Dermis blood vessel endothelial cell (primary cell): ENCODE measurements at regions not wholly inside any gene's neighbourhood (a gene's known extent, or its start where the extent isn't known, plus 50 kb on each side); places are given as distances from the start of the nearest gene placed in this dataset.

ENCODE experiments used
- DNase-seq: peaks from one replicate; pipeline ENCODE4 v3.0.0; 2010

DNA sequence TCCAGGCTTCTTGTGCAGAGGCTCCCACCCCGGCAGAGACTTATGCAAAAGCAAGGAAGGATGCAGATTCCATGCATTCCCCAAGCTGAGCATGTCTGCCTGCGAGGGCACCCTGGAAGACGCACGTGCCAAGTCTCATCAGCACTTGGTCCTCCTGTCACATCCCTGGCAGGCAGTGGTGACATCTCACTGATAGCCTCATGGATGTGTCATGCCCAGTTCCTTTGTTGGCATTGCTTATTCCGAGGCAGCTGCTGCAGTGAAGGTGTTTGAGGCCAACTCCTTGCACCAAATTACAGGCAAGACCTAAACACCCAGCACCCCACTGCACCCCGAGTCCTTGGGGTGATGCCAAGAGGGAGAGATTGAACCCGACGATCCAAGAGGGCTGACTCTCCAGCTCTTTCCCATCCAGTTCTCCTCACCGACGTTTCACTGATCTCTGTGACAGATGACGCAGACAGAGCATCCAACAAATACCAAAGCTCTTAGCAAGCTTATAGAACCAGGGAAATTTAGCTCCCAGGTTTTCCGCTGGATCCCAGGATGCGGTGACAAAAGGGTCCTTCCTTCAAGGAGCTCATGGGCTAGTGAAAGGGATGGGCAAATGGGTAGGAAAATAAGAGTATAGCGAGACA lies 611.1 kb downstream of the AJAP1 start:
- DNase-seq, result no peak

- no peak for DNase-seq
Observed at GRCh38 chr1:5264476-5264875, 610.1 kb downstream of the AJAP1 start.

GRCh38 chr1:5256793-5257192 lies 602.4 kb downstream of the AJAP1 start:
- no peak for DNase-seq

- no peak for DNase-seq
Observed at GRCh38 chr1:5254975-5255374, 600.6 kb downstream of the AJAP1 start.

GRCh38 chr1:5254131-5254725 lies 599.8 kb downstream of the AJAP1 start:
- no peak for DNase-seq

DNA sequence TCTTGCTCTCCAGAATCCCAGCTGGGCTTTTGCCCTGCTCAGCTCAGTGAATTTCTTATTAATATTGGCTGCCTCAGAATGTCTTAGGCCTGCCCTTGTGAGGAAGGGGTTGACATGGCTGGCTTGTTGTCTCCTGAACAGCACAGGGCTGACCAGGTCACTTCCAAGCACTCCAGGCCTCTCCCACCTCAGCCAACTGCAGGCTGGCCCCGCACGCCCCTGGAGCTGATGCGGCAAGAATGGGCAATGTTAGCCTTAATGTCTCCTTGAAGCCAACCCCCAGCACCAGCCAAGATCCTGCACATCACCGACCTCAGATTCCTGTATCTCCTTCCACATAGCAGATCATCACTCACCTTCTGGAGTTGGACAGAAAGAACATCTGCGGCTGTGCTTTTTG lies 598.6 kb downstream of the AJAP1 start:
- no peak for DNase-seq

DNA sequence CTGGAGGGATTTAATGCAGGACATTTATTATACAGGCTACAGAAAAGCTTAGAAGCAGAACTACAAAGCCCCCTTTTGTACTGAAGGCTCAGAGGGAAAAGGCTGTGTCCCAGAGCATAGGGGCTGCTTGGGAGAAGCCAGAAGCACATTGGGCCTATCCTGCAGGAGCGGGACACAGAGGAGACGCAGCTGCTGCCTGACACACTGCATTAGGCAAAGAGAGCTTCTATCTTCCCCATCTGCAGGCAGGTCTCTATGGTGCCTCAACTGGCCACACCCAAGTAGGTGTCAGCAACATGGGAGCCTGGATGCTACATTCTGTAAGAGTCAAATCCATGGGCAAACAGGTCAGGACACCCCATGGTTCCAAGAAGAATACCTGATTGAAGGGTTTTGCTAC lies 595.9 kb downstream of the AJAP1 start:
- no peak for DNase-seq

DNA sequence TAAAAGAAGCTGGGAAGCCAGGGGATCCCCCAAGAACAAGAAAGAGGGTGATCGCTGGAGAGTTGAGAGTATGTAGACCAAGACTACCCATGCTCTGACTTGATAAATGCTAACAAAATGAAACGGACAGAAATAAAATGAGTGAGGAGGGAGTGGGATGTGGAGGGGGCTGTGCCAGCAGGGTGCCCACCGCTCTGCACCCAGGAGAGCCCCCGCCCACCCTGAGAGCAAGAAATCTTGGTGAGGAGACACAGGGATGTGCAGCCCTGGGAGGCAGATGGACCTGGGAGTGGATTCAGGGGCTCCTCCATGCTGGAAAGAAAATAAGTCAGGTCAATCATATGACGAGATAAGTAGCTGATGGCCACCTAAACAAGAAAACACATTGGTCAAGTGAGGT lies 590.9 kb downstream of the AJAP1 start:
- DNase-seq, result no peak

DNA sequence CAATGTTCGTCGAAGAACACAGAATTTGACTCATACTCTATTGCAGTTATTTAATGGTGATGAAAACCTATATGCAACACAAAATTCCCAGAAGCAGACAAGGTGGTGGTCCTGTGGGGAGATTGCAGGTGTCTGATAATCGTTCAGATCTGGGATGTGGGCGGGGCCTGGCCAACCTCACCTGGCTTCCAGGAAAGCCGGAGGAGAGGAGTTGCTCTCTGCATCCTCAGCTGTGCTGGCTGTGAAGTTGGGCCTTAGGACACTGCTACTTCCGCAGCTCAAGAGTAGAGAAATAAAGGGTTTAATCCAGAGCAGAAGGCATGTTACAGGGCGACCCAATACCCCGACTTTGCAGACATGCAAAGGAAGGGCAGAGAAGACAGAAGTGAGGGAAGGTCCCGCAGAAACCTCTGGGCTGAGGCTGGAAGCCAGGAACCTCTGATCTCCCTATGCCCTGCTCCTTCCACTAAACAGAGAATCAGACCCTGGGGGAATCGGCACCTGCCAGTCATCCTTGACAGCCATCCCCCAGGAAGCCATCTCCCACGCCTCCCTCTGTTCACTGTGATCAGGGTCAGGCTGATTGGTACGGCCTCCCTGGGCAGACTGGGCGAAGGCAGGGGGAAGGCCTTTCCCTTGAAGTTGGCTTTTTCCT lies 590.3 kb downstream of the AJAP1 start:
- no peak for DNase-seq

GRCh38 chr1:5242850-5243249 lies 588.4 kb downstream of the AJAP1 start:
- DNase-seq, result no peak

GRCh38 chr1:5239911-5240310 lies 585.5 kb downstream of the AJAP1 start:
- DNase-seq, result no peak

DNA sequence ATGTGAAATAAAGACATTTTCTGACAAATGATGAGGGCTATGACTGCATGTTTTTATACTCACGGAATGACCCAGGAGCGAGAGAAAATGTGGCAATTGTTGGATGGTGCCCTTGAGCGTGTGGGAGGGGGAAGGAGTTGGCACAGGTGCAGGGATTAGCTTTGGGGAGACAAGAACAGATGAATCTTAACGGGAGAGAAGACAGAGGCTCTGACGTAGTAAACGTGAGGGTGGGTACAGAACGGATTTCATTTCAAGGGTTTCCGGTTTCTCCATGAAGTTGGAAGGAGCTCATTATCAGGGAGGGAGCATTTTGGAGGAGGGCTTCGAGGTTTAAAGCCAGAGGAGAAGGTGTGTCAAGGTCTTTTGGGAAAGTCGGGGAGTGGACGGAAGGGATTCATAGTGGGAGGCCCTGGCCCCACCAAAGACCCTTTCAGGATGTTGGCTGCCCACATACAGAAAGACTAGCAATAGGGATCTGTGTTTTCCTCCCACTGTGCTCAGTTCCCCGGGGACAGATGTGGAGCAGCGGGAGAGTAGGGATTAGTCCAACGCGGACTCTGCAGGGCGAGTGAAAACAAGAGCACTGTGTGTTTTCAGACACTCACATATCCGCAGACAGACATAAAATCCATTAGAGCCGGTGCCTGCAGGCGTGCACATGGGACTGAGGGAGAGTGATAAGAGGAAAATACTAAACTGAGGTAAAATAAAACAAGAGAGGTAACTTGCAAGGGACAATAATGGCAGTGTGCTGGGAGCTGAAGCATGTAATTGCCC lies 584.1 kb downstream of the AJAP1 start:
- no peak for DNase-seq

- DNase-seq, result no peak
Observed at GRCh38 chr1:5235355-5235899, 581.0 kb downstream of the AJAP1 start.

GRCh38 chr1:5232537-5232936 lies 578.1 kb downstream of the AJAP1 start:
- no peak for DNase-seq

DNA sequence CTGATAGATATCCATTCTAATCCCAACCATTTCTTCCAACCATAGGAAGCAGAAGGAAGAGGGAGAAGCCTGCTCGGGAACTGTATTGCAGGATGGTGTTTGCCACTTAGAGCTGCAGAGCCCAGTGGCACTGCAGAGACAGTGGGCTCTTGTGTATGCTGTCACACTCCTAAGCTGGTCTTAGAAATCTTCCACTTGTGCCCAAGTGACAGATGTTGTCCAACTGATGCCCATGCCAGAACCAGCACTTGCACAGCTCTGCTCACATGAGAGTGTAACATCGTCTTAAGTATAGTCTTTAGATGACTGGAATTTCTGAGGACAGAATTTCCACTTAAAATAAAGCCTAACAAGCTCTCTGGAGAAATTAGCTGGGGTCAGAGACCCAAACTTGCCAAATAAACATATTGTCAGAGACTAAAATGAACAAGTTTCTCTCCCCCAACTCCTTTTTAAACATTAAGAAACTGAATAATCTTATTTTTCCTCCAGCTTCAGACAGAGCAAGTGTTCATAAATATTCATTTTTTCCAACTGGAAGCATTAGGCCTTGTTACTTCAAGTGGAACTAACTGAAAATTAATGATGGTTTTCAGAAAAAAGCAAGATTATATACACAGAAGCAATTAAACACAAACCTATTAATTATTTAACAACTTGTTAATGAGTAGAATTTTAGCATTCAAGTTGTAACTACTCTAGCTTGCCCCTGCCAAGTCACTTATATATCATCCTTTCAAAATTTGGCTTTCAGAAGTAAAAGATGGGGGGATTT lies 577.3 kb downstream of the AJAP1 start:
- DNase-seq, result no peak

- no peak for DNase-seq
Observed at GRCh38 chr1:5227114-5227513, 572.7 kb downstream of the AJAP1 start.

DNA sequence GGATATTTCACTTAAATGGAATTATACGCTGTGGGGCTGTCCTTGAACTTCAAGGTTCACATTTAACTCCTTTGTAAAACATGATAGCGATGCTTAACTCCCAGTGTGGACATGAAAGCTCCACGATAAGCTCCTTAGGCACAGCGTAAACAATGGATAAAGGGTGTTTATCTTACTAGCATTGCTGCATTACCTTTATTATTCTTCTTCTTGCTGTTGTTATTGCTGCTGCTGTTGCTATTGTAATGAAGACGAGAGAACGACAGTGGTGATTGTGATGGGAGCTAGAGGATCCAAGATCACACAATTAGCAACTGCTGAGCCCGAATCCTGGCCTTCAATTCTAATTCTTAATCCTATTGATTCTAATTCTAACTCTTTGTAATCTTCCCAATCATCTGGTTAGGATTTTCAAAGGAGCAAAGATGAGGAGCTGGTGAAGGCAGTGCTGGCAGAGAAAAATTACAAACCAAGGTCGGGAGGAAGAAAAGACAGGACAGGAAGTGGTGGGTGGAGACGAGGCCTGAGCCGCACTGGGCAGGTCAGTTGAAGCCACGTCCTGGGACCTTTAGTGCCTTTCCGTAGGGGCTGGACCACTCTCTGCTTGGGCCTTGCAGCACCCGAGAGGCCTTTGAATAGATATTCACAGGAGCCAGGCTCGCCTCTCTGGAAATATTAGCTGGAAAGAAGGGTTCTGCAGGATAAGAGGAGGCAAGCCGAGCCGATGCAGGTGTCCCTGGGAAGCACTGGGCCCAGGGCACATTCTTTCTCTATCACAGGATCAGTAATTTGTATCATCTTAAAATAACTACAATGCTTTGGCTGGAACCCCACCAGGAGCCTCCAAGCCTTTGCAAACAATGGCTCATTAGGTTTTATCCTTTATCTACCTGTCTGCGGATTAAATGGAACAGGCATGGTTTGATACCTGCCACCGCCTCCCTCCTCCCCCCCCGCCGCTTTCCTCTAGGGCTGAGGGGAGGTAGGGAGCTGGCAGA lies 571.6 kb downstream of the AJAP1 start:
- no peak for DNase-seq

DNA sequence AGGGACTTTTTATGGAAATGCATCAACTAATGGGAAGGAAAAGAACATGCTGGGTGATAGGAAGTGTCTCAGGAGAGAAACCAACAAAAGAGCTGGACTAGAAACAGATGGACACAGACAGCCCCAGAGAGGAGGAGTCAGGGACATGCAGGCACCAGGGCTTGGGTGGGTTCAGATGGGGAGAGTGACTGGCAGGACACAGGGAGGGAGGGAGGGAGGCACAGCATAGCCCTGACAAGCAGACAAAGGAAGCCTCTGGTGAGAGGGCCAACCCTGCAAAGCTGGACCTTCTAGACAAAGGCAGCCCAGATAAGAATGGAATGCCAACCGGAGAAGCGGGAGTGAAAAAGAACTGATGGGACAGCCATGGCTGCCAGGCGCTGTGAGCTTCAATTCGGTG lies 568.8 kb downstream of the AJAP1 start:
- no peak for DNase-seq

DNA sequence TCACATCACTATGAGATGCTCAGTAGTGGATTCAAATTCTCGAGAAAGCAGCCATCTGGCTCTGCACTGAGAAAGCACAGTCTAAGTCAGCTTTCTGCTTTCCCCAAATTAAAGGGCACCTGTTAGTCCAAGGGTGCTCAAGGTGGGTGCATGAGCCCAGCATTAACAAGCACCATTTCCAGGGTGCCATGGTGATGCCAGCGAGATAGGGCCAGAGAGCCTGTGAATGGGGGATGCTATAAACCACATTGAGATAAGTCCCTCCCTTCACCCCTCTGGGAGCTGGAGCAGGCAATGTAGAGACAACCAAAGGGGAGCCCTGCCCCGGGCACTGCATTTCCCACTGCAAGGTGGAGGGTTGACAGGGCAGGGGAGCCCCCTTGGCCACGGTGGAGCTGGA lies 568.2 kb downstream of the AJAP1 start:
- DNase-seq, result no peak

GRCh38 chr1:5221451-5221850 lies 567.0 kb downstream of the AJAP1 start:
- DNase-seq, result no peak

DNA sequence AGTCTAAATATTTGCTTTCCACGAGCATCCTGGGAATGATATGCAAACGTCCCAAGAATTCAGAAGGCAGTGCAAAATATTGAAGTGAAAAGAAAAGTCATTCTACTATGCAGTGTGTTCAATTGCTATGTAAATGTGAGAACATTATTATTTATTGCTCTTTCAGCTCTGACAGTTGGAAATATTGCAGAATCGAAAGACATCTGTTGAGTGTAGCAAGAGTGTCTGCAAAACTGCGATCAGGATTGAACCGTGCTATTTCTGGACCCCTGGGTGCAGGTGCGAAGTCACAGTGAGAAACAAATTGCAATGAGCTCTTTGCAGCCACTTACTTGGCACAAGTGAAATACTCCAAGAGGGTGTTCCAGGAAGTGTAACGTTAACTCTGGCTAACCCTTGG lies 566.4 kb downstream of the AJAP1 start:
- no peak for DNase-seq
